ENCODE measurements at regions not wholly inside any gene's neighbourhood (a gene's known extent, or its start where the extent isn't known, plus 50 kb on each side); places are given as distances from the start of the nearest gene placed in this dataset.
"Not testable (repeated sequence)": the region's sequence is repeated elsewhere in the genome, so short reads cannot be mapped to it uniquely, and the experiment has no call there.

- ATAC-seq, H3K27ac Mint-ChIP-seq, DNase-seq, H3K4me3 Mint-ChIP-seq, H3K27me3 Mint-ChIP-seq, H3K4me1 Mint-ChIP-seq, H3K36me3 Mint-ChIP-seq, POLR2A ChIA-PET: not testable (repeated sequence)
- H3K9me3 Mint-ChIP-seq, result peaks cover 9 to 39% (median 20%) of the 10 kb centered on the region in 9 donors
These were observed 101.7 kb upstream of the PGR start for GRCh38 chr11:101231207-101231834.

GRCh38 chr11:101226617-101227016 is 97.0 kb upstream of the PGR start:
- no peaks in the 10 kb centered on the region for H3K4me1 Mint-ChIP-seq
- peaks cover 0 to 17% (median 0%) of the 10 kb centered on the region in 3 donors for H3K36me3 Mint-ChIP-seq
- no peak for ATAC-seq
- POLR2A ChIA-PET, result no interaction called here
- no peak overlapping the region for H3K27ac Mint-ChIP-seq
- peaks cover 8 to 53% (median 27%) of the 10 kb centered on the region in 9 donors for H3K9me3 Mint-ChIP-seq
- no peak for DNase-seq
- H3K4me3 Mint-ChIP-seq, result no peak overlapping the region
- H3K27me3 Mint-ChIP-seq, result peaks cover 0 to 1% (median 0%) of the 10 kb centered on the region in 5 donors

- H3K27me3 Mint-ChIP-seq, result no peaks in the 10 kb centered on the region
- no peak overlapping the region for H3K27ac Mint-ChIP-seq
- POLR2A ChIA-PET, result no interaction called here
- ATAC-seq (no peak), DNase-seq (no peak)
- peaks cover 15 to 62% (median 29%) of the 10 kb centered on the region in 9 donors for H3K9me3 Mint-ChIP-seq
- no peaks in the 10 kb centered on the region for H3K4me1 Mint-ChIP-seq
- H3K4me3 Mint-ChIP-seq, result no peak overlapping the region
- peaks cover 0 to 18% (median 0%) of the 10 kb centered on the region in 3 donors for H3K36me3 Mint-ChIP-seq
These were observed 94.6 kb upstream of the PGR start for GRCh38 chr11:101224221-101224620.

- POLR2A ChIA-PET, H3K4me1 Mint-ChIP-seq, DNase-seq, H3K4me3 Mint-ChIP-seq, H3K27ac Mint-ChIP-seq, ATAC-seq, H3K27me3 Mint-ChIP-seq: not testable (repeated sequence)
- Mint-ChIP-seq H3K36me3 (peaks cover 0 to 14% (median 0%) of the 10 kb centered on the region in 3 donors), H3K9me3 (peaks cover 13 to 53% (median 30%) of the 10 kb centered on the region in 9 donors)
These were observed 88.5 kb upstream of the PGR start for GRCh38 chr11:101218091-101218490.

- DNase-seq, H3K4me3 Mint-ChIP-seq, ATAC-seq, POLR2A ChIA-PET, H3K27me3 Mint-ChIP-seq, H3K27ac Mint-ChIP-seq, H3K4me1 Mint-ChIP-seq: not testable (repeated sequence)
- Mint-ChIP-seq H3K9me3 (peaks cover 19 to 57% (median 36%) of the 10 kb centered on the region in 9 donors), H3K36me3 (peaks cover 0 to 21% (median 0%) of the 10 kb centered on the region in 3 donors)
These were observed 86.5 kb upstream of the PGR start for GRCh38 chr11:101216091-101216490.

- Mint-ChIP-seq H3K27me3 (peaks cover 0 to 2% (median 0%) of the 10 kb centered on the region in 5 donors), H3K4me3 (no peak overlapping the region), H3K27ac (no peak overlapping the region), H3K4me1 (no peaks in the 10 kb centered on the region), H3K9me3 (peaks cover 18 to 61% (median 37%) of the 10 kb centered on the region in 9 donors), H3K36me3 (peaks cover 0 to 22% (median 0%) of the 10 kb centered on the region in 3 donors)
- ATAC-seq (no peak), DNase-seq (no peak)
- POLR2A ChIA-PET, result no interaction called here
These were observed 85.5 kb upstream of the PGR start for GRCh38 chr11:101215069-101215468.

GRCh38 chr11:101211407-101211975 is 81.9 kb upstream of the PGR start:
- Mint-ChIP-seq H3K36me3 (peaks cover 0 to 16% (median 0%) of the 10 kb centered on the region in 3 donors), H3K9me3 (peaks cover 20 to 58% (median 33%) of the 10 kb centered on the region in 9 donors), H3K27ac (no peak overlapping the region), H3K4me3 (no peak overlapping the region), H3K27me3 (peaks cover 0 to 3% (median 0%) of the 10 kb centered on the region in 5 donors), H3K4me1 (no peaks in the 10 kb centered on the region)
- no peak for DNase-seq
- POLR2A ChIA-PET, result no interaction called here
- ATAC-seq, result no peak

GRCh38 chr11:101202614-101203013 is 73.0 kb upstream of the PGR start:
- POLR2A ChIA-PET, result no interaction called here
- Mint-ChIP-seq H3K27ac (no peak overlapping the region), H3K36me3 (no peaks in the 10 kb centered on the region), H3K4me1 (no peaks in the 10 kb centered on the region), H3K4me3 (no peak overlapping the region), H3K27me3 (no peaks in the 10 kb centered on the region), H3K9me3 (peaks cover 0 to 14% (median 6%) of the 10 kb centered on the region in 9 donors)
- DNase-seq, result no peak
- no peak for ATAC-seq

GRCh38 chr11:101199416-101199815 is 69.8 kb upstream of the PGR start:
- no peaks in the 10 kb centered on the region for H3K36me3 Mint-ChIP-seq
- peaks cover 0 to 11% (median 3%) of the 10 kb centered on the region in 9 donors for H3K9me3 Mint-ChIP-seq
- no peak overlapping the region for H3K4me3 Mint-ChIP-seq
- no peaks in the 10 kb centered on the region for H3K4me1 Mint-ChIP-seq
- POLR2A ChIA-PET, result no interaction called here
- no peaks in the 10 kb centered on the region for H3K27me3 Mint-ChIP-seq
- ATAC-seq, result no peak
- H3K27ac Mint-ChIP-seq, result no peak overlapping the region
- no peak for DNase-seq

- Mint-ChIP-seq H3K27me3 (peaks cover 0 to 3% (median 0%) of the 10 kb centered on the region in 5 donors), H3K4me3 (no peak overlapping the region), H3K36me3 (no peaks in the 10 kb centered on the region), H3K27ac (no peak overlapping the region), H3K4me1 (no peaks in the 10 kb centered on the region), H3K9me3 (peaks cover 0 to 15% (median 4%) of the 10 kb centered on the region in 9 donors)
- ATAC-seq, result no peak
- POLR2A ChIA-PET, result no interaction called here
- DNase-seq, result no peak
These were observed 65.7 kb upstream of the PGR start for GRCh38 chr11:101195294-101195693.

- ATAC-seq (no peak), DNase-seq (no peak)
- peaks cover 0 to 3% (median 0%) of the 10 kb centered on the region in 5 donors for H3K27me3 Mint-ChIP-seq
- H3K9me3 Mint-ChIP-seq, result peaks cover 0 to 30% (median 5%) of the 10 kb centered on the region in 9 donors
- no peak overlapping the region for H3K4me3 Mint-ChIP-seq
- POLR2A ChIA-PET, result no interaction called here
- H3K4me1 Mint-ChIP-seq, result no peaks in the 10 kb centered on the region
- H3K36me3 Mint-ChIP-seq, result no peaks in the 10 kb centered on the region
- no peak overlapping the region for H3K27ac Mint-ChIP-seq
These were observed 59.2 kb upstream of the PGR start for GRCh38 chr11:101188801-101189200.

- peaks cover 0 to 3% (median 0%) of the 10 kb centered on the region in 5 donors for H3K27me3 Mint-ChIP-seq
- no peaks in the 10 kb centered on the region for H3K4me1 Mint-ChIP-seq
- POLR2A ChIA-PET, result no interaction called here
- H3K9me3 Mint-ChIP-seq, result peaks cover 0 to 26% (median 4%) of the 10 kb centered on the region in 9 donors
- H3K27ac Mint-ChIP-seq, result no peak overlapping the region
- no peak for ATAC-seq
- no peak for DNase-seq
- no peaks in the 10 kb centered on the region for H3K36me3 Mint-ChIP-seq
- H3K4me3 Mint-ChIP-seq, result no peak overlapping the region
These were observed 58.6 kb upstream of the PGR start for GRCh38 chr11:101188173-101188572.

GRCh38 chr11:101187748-101188147 is 58.1 kb upstream of the PGR start:
- Mint-ChIP-seq H3K9me3 (peaks cover 0 to 22% (median 2%) of the 10 kb centered on the region in 9 donors), H3K27ac (no peak overlapping the region), H3K27me3 (peaks cover 0 to 3% (median 0%) of the 10 kb centered on the region in 5 donors), H3K36me3 (no peaks in the 10 kb centered on the region), H3K4me1 (no peaks in the 10 kb centered on the region), H3K4me3 (no peak overlapping the region)
- DNase-seq (no peak), ATAC-seq (no peak)
- POLR2A ChIA-PET, result no interaction called here
